ENCODE measurements at regions not wholly inside any gene's neighbourhood (a gene's known extent, or its start where the extent isn't known, plus 50 kb on each side); places are given as distances from the start of the nearest gene placed in this dataset.

DNA sequence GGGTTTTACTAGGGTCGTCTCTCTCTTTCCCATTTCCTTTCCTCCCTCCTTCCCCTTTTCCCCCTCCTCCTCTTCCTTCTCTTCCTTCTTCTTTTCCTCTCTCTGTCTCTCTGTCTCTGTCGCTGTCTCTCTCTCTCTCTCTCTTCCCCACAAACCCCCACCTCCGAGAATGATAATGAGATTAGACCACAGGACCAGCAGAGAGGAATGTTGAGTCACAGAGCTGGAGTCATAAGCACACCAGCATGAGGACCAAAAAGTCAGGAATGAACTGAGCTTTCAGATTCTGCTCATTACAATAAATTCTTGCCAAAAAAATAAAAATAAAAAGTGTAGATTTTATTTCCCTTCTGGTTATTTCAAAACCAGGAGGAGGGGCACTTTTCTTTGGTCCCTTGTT lies 377.4 kb downstream of the LTN1 start:
- TF ChIP-seq EZH2 (IDR thresholded peaks at IDR 0.05; ENCODE audit: insufficient read depth, poor library complexity, severe bottlenecking) (no peak), EZH2phosphoT487 (IDR thresholded peaks at IDR 0.05; ENCODE audit: insufficient read depth, low read depth) (no peak)

All from GM23248 (cell line).